ENCODE measurements at regions not wholly inside any gene's neighbourhood (a gene's known extent, or its start where the extent isn't known, plus 50 kb on each side); places are given as distances from the start of the nearest gene placed in this dataset.

DNA sequence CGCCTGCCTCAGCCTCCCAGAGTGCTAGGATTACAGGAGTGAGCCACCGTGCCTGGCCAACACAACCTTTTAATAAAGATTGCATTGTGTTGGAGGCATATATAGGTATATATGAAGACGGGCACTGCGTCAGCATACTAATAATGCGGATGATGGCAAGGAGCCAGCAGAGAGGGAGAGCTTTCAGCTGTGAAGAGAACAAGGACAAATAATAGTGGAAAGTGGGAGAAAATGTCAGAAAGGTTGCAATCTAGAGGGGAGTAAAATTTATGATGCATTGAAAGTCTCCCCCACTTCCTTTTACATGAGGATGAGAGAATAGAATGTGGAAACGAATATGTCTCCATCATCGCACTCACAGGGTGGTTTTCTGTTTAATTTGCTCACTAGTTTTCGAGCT, 170.5 kb upstream of the TBL1XR1 start:
- TF ChIP-seq, protein P1, sequence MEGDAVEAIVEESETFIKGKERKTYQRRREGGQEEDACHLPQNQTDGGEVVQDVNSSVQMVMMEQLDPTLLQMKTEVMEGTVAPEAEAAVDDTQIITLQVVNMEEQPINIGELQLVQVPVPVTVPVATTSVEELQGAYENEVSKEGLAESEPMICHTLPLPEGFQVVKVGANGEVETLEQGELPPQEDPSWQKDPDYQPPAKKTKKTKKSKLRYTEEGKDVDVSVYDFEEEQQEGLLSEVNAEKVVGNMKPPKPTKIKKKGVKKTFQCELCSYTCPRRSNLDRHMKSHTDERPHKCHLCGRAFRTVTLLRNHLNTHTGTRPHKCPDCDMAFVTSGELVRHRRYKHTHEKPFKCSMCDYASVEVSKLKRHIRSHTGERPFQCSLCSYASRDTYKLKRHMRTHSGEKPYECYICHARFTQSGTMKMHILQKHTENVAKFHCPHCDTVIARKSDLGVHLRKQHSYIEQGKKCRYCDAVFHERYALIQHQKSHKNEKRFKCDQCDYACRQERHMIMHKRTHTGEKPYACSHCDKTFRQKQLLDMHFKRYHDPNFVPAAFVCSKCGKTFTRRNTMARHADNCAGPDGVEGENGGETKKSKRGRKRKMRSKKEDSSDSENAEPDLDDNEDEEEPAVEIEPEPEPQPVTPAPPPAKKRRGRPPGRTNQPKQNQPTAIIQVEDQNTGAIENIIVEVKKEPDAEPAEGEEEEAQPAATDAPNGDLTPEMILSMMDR (IDR thresholded peaks at IDR 0.05; ENCODE audit: low read depth, low read length, missing input control): no peak
- TF ChIP-seq YY1 (IDR thresholded peaks at IDR 0.05) (no peak), RXRA (IDR thresholded peaks at IDR 0.05) (no peak)
